ENCODE measurements at regions not wholly inside any gene's neighbourhood (a gene's known extent, or its start where the extent isn't known, plus 50 kb on each side); places are given as distances from the start of the nearest gene placed in this dataset.

DNA sequence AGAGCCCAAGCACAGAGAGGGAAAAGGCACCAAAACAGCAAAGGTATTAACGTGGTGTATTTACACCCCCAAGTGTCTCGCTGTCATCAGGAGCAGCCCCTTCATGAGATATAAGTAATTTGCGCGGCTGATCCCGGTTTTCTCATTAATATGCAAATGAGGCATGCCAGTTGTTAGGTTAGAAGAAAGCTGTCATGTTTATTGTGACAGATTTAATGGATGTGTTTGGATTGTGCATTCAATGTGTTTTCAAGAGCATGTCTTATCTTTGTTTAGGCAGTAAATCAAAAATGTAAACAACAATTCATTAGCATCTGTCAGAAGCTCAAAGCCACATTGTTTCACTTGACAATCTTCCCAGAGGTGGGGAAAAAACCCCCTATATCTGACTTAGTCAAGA lies 56.5 kb upstream of the CTBP2 start:
- no peak for TF ChIP-seq CTCF (conservative IDR thresholded peaks at IDR 0.05; ENCODE audit: low read length)
- TF ChIP-seq EZH2phosphoT487 (IDR thresholded peaks at IDR 0.05; ENCODE audit: borderline replicate concordance), result no peak
